HepG2 (cell line): ENCODE measurements at regions not wholly inside any gene's neighbourhood (a gene's known extent, or its start where the extent isn't known, plus 50 kb on each side); places are given as distances from the start of the nearest gene placed in this dataset.

Source experiments
- ATAC-seq: fragments of 200-7000 bp; cut with Tn5 transposase; 3 replicates; pipeline ENCODE4 v1.9.1; 2020; ENCODE audit warnings: mild to moderate bottlenecking, moderate library complexity
- BruUV-seq: library from RNA; stranded (reverse); fragments of 400-500 nt; replicated peaks from 2 replicates; lab custom pipeline; 2021; lab: Mats Ljungman, UMichigan
- CTCF ChIA-PET: fragments of 300-600 bp; formaldehyde crosslinking; extraction: SDS; loops from one replicate; lab custom pipeline; 2021; ENCODE audit warnings: low total read pairs, inconsistent platforms, low intra/inter-chr PET ratio; lab: Yijun Ruan, JAX
- POLR2A ChIA-PET: fragments of 350-600 bp; sonication (Branson Sonifier 250); formaldehyde crosslinking; loops from one replicate; lab custom pipeline; 2020; ENCODE audit warnings: antibody characterized with exemption, inconsistent platforms; lab: Yijun Ruan, JAX
- DNase-seq: peaks from one replicate; pipeline ENCODE4 v3.0.0-alpha.2; 2015; ENCODE audit warnings: low spot score
- FAIRE-seq: peaks from 3 replicates; lab custom pipeline; 2011; peaks lifted over from hg19 to GRCh38; lab: Jason Lieb, UNC
- H2AFZ ChIP-seq: one replicate; pipeline ENCODE4 v1.6.1; 2011; ENCODE audit warnings: low read length, inconsistent platforms
- H3K27ac ChIP-seq: fragments of 300-600 bp; 3 replicates; pipeline ENCODE4 v1.8.0; 2011; ENCODE audit warnings: mixed run types, mild to moderate bottlenecking, mixed read lengths, low read length, inconsistent platforms; ENCODE audit not compliant: insufficient read depth; ENCODE audit errors: extremely low read length
- H3K27me3 ChIP-seq, 2 experiments: fragments of 200-600 bp in 1 of 2; 2 replicates in 1 of 2; 3 replicates in 1 of 2; pipeline versions ENCODE4 v1.6.0 to v1.8.0; 2011; ENCODE audit warnings: low read length in 2 of 2, mild to moderate bottlenecking in 2 of 2, moderate library complexity in 2 of 2, inconsistent platforms in 1 of 2; ENCODE audit not compliant: insufficient read depth in 2 of 2, control insufficient read depth in 1 of 2
- H3K36me3 ChIP-seq, 2 experiments: fragments of 200-600 bp in 1 of 2; replicated peaks in 1 of 2; 2 replicates in 1 of 2; 3 replicates in 1 of 2; pipeline versions ENCODE4 v1.5.1 to v1.8.0; 2011; ENCODE audit warnings: low read length in 2 of 2, inconsistent platforms in 1 of 2; ENCODE audit not compliant: insufficient read depth in 2 of 2, control insufficient read depth in 1 of 2
- H3K4me1 ChIP-seq: 2 replicates; pipeline ENCODE4 v1.5.1; 2012; ENCODE audit warnings: low read length, inconsistent platforms; ENCODE audit not compliant: insufficient read depth
- H3K4me2 ChIP-seq: 2 replicates; pipeline ENCODE4 v1.6.0; 2011; ENCODE audit warnings: low read depth, low read length, inconsistent platforms
- H3K4me3 ChIP-seq, 3 experiments: fragments of 200-600 bp in 1 of 3; sonication (generic), shearing (Covaris generic) in 1 of 3; replicated peaks in 1 of 3; 2 replicates each; pipeline ENCODE4 v1.5.1; 2011 to 2016; ENCODE audit warnings: low read length in 3 of 3, inconsistent platforms in 2 of 3, low read depth in 2 of 3, mild to moderate bottlenecking in 2 of 3, control low read depth in 1 of 3, mixed read lengths in 1 of 3; ENCODE audit not compliant: insufficient read depth in 1 of 3
- H3K79me2 ChIP-seq: one replicate; pipeline ENCODE4 v1.6.1; 2011; ENCODE audit warnings: low read length, inconsistent platforms; ENCODE audit not compliant: insufficient read depth
- H3K9ac ChIP-seq: 2 replicates; pipeline ENCODE4 v1.6.0; 2011; ENCODE audit warnings: mild to moderate bottlenecking, low read depth, low read length, inconsistent platforms; ENCODE audit not compliant: insufficient read depth
- H3K9me3 ChIP-seq: 2 replicates; pipeline ENCODE4 v1.5.1; 2012; ENCODE audit warnings: mild to moderate bottlenecking, low read length
- H4K20me1 ChIP-seq: 2 replicates; pipeline ENCODE4 v1.6.0; 2011; ENCODE audit warnings: inconsistent platforms, mild to moderate bottlenecking, low read length, moderate library complexity; ENCODE audit not compliant: insufficient read depth
- FOXA3 ChIP-seq: IDR thresholded peaks from 2 replicates; pipeline ENCODE4 v1.6.1; 2016; ENCODE audit warnings: missing genetic modification reagents, missing compliant biosample characterization
- FOXK2 ChIP-seq: fragments of 450-650 bp; IDR thresholded peaks from 2 replicates; pipeline ENCODE4 v1.6.1; 2016
- HNRNPK ChIP-seq: fragments of 200-400 bp; formaldehyde crosslinking; IDR thresholded peaks from 2 replicates; pipeline ENCODE4 v1.6.1; 2018; ENCODE audit warnings: low read length, low read depth, moderate library complexity, mild to moderate bottlenecking; ENCODE audit not compliant: poor library complexity, severe bottlenecking
- PHB2 ChIP-seq: fragments of 450-650 bp; IDR thresholded peaks from 2 replicates; pipeline ENCODE4 v1.6.1; 2018; ENCODE audit not compliant: partially characterized antibody
- SKIL ChIP-seq: sonication (generic); formaldehyde crosslinking; IDR thresholded peaks from 2 replicates; pipeline ENCODE4 v1.8.0; 2022; ENCODE audit warnings: missing genetic modification reagents, mild to moderate bottlenecking, moderate library complexity, borderline replicate concordance
- TFAP4 ChIP-seq: sonication (generic); IDR thresholded peaks from 2 replicates; pipeline ENCODE4 v1.6.1; 2016; ENCODE audit warnings: low read depth, borderline replicate concordance
- ZHX2 ChIP-seq, 2 experiments: sonication (generic) in 1 of 2; formaldehyde crosslinking in 1 of 2; IDR thresholded peaks; 2 replicates each; pipeline versions ENCODE4 v1.6.1 to v1.9.0; 2014 to 2022; ENCODE audit warnings: antibody characterized with exemption in 1 of 2, borderline replicate concordance in 1 of 2, inconsistent platforms in 1 of 2, low read depth in 1 of 2, missing genetic modification reagents in 1 of 2
- ZKSCAN8 ChIP-seq: IDR thresholded peaks from 2 replicates; pipeline ENCODE4 v1.6.1; 2016; ENCODE audit warnings: borderline replicate concordance, missing genetic modification reagents, missing compliant biosample characterization
- ZNF138 ChIP-seq: sonication (generic); formaldehyde crosslinking; IDR thresholded peaks from 2 replicates; pipeline ENCODE4 v1.5.0; 2020; ENCODE audit warnings: mild to moderate bottlenecking, low read depth, missing genetic modification reagents
- ZNF816 ChIP-seq: sonication (generic); formaldehyde crosslinking; IDR thresholded peaks from 2 replicates; pipeline ENCODE4 v1.8.0; 2022; ENCODE audit warnings: missing genetic modification reagents, mild to moderate bottlenecking, borderline replicate concordance
- WGBS: methylation state at CpG from one replicate; pipeline ENCODE4 v1.1.6; 2017; ENCODE audit warnings: low lambda C conversion rate; 5-methylcytosine and 5-hydroxymethylcytosine counted together
- in situ Hi-C: cut with HindIII; loops from 2 replicates; pipeline ENCODE4 v1.10.0; 2017; ENCODE audit warnings: low pct_unique_long_range_greater_than_20kb; ENCODE audit not compliant: extremely low pct_ligation_motif_present
- intact Hi-C: fragments of 100-400 bp; cut with micrococcal nuclease; formaldehyde crosslinking; loops from one replicate; pipeline ENCODE4 v1.10.0; 2022; ENCODE audit not compliant: unreplicated experiment

- TF ChIP-seq ZHX2 (IDR thresholded peaks at IDR 0.05; ENCODE audit: low read depth) (no peak), ZHX2 (CRISPR knock-in tag; IDR thresholded peaks at IDR 0.05; ENCODE audit: borderline replicate concordance) (no peak), ZKSCAN8 (CRISPR knock-in tag) (no peak), TFAP4 (no peak)
- TF ChIP-seq, all 625 proteins: peak for 0
Measured at GRCh38 chr7:13826752-13827151, 162.7 kb downstream of the ETV1 start (continued).

GRCh38 chr7:13827716-13828115 lies 161.8 kb downstream of the ETV1 start:
- Histone ChIP-seq H3K36me3 (no peaks in the 10 kb centered on the region), H3K4me2 (no peak overlapping the region), H4K20me1 (no peaks in the 10 kb centered on the region), H3K9ac (no peak overlapping the region), H3K4me3 (no peak overlapping the region), H3K27ac (no peak overlapping the region), H3K79me2 (no peaks in the 10 kb centered on the region), H3K9me3 (peaks cover 66% of the 10 kb centered on the region), H2AFZ (no peak overlapping the region), H3K27me3 (no peaks in the 10 kb centered on the region), H3K4me1 (no peaks in the 10 kb centered on the region)
- TF ChIP-seq ZNF138 (no peak), FOXK2 (no peak), SKIL (CRISPR knock-in tag) (no peak), ZNF816 (CRISPR knock-in tag) (no peak), HNRNPK (no peak), FOXA3 (CRISPR knock-in tag) (no peak), PHB2 (no peak)
- no TSS peak for BruUV-seq
- ChIA-PET CTCF (no interaction called here), POLR2A (no interaction called here)
- 29% methylated on average over 5 of the region's 5 CpGs for whole genome bisulfite sequencing
- in situ Hi-C loops (no loop called here), intact Hi-C loops (loop anchor here (10.0 kb wide), 1 partner anchor 677 kb away; no protein-coding TSS in a partner anchor)
- FAIRE-seq (no peak), ATAC-seq (no peak), DNase-seq (no peak)
